ENCODE measurements at regions not wholly inside any gene's neighbourhood (a gene's known extent, or its start where the extent isn't known, plus 50 kb on each side); places are given as distances from the start of the nearest gene placed in this dataset.

DNA sequence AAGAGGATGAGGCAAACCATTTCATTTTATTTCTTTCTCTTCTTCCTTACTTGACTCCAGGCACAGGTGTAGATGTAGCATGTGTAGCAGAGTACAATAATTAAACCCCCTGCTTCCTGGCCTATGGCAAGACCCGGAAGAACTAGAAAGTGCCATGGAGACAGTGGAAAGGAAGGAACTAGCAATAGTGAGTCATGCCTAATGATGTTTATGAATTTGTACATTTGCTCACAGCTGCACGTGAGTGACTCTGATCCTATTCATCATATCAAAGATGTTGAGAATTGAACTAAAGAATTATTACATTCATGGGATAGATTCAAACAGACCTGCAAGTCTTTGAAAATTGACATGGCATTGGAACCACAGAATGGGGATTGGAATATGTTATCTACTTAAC lies 2233.9 kb upstream of the TENM3 start:
- Histone ChIP-seq H3K9me3 (ENCODE audit: control insufficient read depth, low read depth, low read length) (no peaks in the 10 kb centered on the region), H3K4me1 (ENCODE audit: control insufficient read depth, insufficient read depth, low read length) (no peaks in the 10 kb centered on the region), H3K4me3 (ENCODE audit: low read length) (no peak overlapping the region), H3K36me3 (ENCODE audit: control insufficient read depth, insufficient read depth, low read length) (no peaks in the 10 kb centered on the region), H3K27ac (ENCODE audit: low read length) (no peak overlapping the region), H3K27me3 (ENCODE audit: control insufficient read depth, insufficient read depth, low read length) (no peaks in the 10 kb centered on the region)
- WGBS (ENCODE audit: insufficient coverage, low lambda C conversion rate) = no CpG with 5 or more reads among the region's 2 CpGs
- DNase-seq = no peak

DNA sequence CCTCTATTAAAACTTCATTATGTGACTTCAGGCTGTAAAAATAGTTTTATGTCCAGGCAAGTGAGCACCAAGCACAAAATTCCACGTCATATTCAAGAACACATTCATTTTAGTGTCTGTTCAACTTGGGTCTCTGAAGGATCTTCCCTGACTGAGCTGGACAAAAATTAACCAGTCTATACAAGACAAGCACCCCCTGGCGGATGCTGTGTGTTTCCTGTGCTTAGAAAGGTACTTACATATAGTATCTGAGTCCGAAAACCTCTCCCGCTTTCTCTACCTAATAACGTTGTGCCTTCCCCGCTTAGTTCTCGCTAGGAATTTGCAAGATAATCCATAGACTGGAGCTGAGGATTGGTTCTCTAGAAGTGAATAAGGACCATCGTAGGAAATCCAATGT lies 2214.5 kb upstream of the TENM3 start:
- Histone ChIP-seq H3K36me3 (ENCODE audit: control insufficient read depth, insufficient read depth, low read length) (no peaks in the 10 kb centered on the region), H3K27me3 (ENCODE audit: control insufficient read depth, insufficient read depth, low read length) (no peaks in the 10 kb centered on the region), H3K27ac (ENCODE audit: low read length) (no peak overlapping the region), H3K4me3 (ENCODE audit: low read length) (no peak overlapping the region), H3K4me1 (ENCODE audit: control insufficient read depth, insufficient read depth, low read length) (no peaks in the 10 kb centered on the region), H3K9me3 (ENCODE audit: control insufficient read depth, low read depth, low read length) (no peaks in the 10 kb centered on the region)
- WGBS (ENCODE audit: insufficient coverage, low lambda C conversion rate) = 29% methylated on average over 4 of the region's 8 CpGs
- DNase-seq = peak in 1 of 2 donors; percentile 9

DNA sequence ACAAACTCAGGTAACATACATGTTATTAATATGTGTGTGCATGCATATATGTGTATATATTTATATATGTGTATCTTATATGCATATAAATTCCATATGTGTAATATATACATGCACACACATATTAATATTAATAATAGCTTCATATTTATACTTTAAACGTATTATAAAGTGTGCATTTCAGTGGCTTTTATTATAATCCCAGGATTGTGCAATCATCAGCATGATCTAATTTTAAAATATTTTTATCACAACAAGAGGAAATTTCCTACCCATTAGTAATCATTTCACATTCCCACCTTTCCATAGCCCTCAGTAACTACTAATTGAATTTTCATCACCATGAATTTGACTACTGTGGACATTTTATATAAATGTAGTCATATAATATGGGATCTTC lies 2211.9 kb upstream of the TENM3 start:
- WGBS (ENCODE audit: insufficient coverage, low lambda C conversion rate) = no CpG with 5 or more reads among the region's 1 CpG
- H3K27me3 ChIP-seq (ENCODE audit: control insufficient read depth, insufficient read depth, low read length) = no peaks in the 10 kb centered on the region
- no peak overlapping the region for H3K4me3 ChIP-seq (ENCODE audit: low read length)
- H3K4me1 ChIP-seq (ENCODE audit: control insufficient read depth, insufficient read depth, low read length) = no peaks in the 10 kb centered on the region
- H3K36me3 ChIP-seq (ENCODE audit: control insufficient read depth, insufficient read depth, low read length) = no peaks in the 10 kb centered on the region
- DNase-seq = no peak
- no peaks in the 10 kb centered on the region for H3K9me3 ChIP-seq (ENCODE audit: control insufficient read depth, low read depth, low read length)
- H3K27ac ChIP-seq (ENCODE audit: low read length) = no peak overlapping the region

DNA sequence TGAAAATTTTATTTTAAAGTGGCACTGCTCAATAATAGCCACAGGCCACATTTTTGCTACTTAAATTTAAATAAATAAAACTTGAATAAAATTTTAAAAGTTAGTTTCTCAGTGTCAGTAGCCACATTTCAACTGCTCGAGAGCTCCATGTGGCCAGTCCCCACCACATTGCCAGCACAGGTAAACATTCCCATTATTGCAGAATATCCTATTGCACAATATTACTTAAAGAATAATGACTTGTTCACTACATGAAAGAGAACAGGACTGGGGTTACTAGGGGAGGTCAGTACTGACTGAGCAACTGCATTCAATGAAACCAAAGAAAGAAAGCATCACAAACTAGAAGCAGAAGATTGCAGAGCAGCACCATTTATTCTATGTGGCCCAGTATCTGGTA lies 2201.6 kb upstream of the TENM3 start:
- Histone ChIP-seq H3K27ac (ENCODE audit: low read length) (no peak overlapping the region), H3K27me3 (ENCODE audit: control insufficient read depth, insufficient read depth, low read length) (no peaks in the 10 kb centered on the region), H3K9me3 (ENCODE audit: control insufficient read depth, low read depth, low read length) (no peaks in the 10 kb centered on the region), H3K4me1 (ENCODE audit: control insufficient read depth, insufficient read depth, low read length) (no peaks in the 10 kb centered on the region), H3K36me3 (ENCODE audit: control insufficient read depth, insufficient read depth, low read length) (no peaks in the 10 kb centered on the region), H3K4me3 (ENCODE audit: low read length) (no peak overlapping the region)
- no peak for DNase-seq
- no CpG with 5 or more reads among the region's 1 CpG for WGBS (ENCODE audit: insufficient coverage, low lambda C conversion rate)

DNA sequence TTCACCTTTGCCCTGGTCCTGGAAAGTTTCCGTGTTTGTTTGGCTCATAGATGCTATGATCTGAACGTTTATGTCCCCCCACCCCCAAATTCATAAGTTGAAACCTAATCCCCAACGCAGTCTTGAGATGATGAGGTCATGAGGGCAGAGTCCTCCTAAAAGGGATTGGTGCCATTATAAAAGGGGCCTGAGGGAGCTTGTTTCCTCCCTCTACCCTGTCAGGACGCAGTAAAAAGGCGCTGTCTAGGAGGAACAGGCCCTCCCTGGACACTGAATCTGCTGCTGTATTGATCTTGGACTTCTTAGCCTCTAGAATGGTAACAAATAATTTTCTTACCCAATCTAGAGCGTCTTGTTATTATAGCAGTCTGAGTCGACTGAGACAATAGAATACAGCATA lies 2190.6 kb upstream of the TENM3 start:
- Histone ChIP-seq H3K27me3 (ENCODE audit: control insufficient read depth, insufficient read depth, low read length) (peaks cover 14% of the 10 kb centered on the region), H3K4me3 (ENCODE audit: low read length) (no peak overlapping the region), H3K4me1 (ENCODE audit: control insufficient read depth, insufficient read depth, low read length) (no peaks in the 10 kb centered on the region), H3K36me3 (ENCODE audit: control insufficient read depth, insufficient read depth, low read length) (no peaks in the 10 kb centered on the region), H3K27ac (ENCODE audit: low read length) (no peak overlapping the region), H3K9me3 (ENCODE audit: control insufficient read depth, low read depth, low read length) (no peaks in the 10 kb centered on the region)
- DNase-seq = peak in 1 of 2 donors; percentile 42
- 50% methylated on average over 1 of the region's 7 CpGs for WGBS (ENCODE audit: insufficient coverage, low lambda C conversion rate)

DNA sequence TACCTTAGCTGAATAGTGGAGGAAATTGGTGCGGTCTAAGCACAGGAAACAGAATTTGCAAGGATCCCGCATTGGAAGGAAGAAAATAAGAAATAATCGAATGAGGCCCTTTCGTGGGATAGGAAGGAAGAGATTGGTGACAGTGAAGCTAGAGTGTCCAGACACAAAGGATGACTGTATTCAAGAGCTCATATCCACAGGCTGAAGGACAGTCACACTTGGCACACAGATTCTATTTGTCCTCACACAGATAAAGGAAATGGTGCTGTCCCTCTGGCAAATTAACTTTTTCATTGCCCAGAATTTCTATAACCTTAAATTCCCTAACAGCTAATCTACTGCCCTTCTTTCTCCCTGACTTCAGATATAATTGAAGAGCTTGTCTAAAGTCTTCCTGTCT lies 2188.9 kb upstream of the TENM3 start:
- Histone ChIP-seq H3K9me3 (ENCODE audit: control insufficient read depth, low read depth, low read length) (peaks cover 5% of the 10 kb centered on the region), H3K27me3 (ENCODE audit: control insufficient read depth, insufficient read depth, low read length) (peaks cover 23% of the 10 kb centered on the region), H3K36me3 (ENCODE audit: control insufficient read depth, insufficient read depth, low read length) (no peaks in the 10 kb centered on the region), H3K27ac (ENCODE audit: low read length) (no peak overlapping the region), H3K4me1 (ENCODE audit: control insufficient read depth, insufficient read depth, low read length) (peaks cover 2% of the 10 kb centered on the region), H3K4me3 (ENCODE audit: low read length) (no peak overlapping the region)
- no peak for DNase-seq
- 93% methylated on average over 3 of the region's 4 CpGs for whole genome bisulfite sequencing (ENCODE audit: insufficient coverage, low lambda C conversion rate)

DNA sequence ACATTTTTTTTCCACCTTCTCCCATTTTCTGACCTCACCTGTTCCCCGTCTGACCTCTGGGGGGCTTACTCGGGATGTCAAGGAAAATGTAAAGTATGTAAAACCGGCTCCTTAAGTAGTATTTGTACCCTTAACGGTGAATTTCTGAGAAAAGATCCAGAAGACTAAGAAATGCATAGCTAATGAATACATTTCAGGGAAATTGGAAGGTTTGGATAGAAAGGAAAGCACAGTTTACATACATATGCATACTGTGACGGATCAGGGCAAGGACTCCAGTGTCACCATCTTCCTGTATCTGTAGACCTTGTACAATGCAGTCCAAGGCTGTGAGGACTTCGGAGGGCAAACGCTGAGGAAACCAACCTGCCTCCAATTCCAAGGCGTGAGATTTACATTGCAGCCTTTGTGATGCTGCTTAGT lies 2185.9 kb upstream of the TENM3 start:
- H3K27me3 ChIP-seq (ENCODE audit: control insufficient read depth, insufficient read depth, low read length) = peaks cover 37% of the 10 kb centered on the region
- WGBS (ENCODE audit: insufficient coverage, low lambda C conversion rate) = 0% methylated on average over 4 of the region's 8 CpGs

DNA sequence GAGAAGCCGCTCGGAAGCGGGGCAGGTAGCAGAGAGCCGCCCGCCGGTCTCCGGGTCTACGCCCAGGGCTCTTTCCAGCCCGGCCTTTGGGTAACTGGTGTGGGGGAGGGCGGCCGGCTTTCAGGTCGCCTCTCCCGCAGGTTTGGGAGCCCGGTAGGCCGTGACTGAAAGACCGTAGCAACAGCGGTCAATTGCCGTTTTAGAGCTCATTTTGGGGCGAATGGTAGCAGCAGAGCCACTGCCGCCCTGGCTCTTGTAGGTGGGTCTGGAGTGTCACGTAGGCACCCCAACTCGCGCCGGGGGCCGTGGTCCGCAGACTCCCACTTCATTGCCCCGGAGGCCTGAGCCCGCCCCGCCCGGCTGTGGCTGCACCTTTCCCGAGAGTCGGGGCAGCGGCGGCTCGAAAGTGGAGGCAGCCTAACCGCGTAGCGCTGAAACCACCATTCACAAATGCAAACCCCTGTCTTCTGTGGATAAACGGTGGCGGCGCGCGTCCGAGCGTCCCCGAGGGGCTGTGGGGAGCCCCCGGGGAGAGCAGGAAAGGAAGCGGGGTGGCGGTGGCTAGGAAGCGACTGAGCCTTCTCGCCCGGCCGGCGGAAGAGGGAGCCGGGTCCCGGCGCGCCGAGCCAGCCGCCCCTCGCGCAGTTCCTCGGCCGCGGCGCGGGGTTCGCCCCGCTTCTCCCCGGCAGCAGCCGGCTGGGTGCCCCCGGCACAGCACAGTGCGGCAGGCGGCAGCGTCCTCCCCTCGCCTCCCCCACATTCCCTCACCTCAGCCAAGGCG lies 2185.1 kb upstream of the TENM3 start:
- WGBS (ENCODE audit: insufficient coverage, low lambda C conversion rate) = no CpG with 5 or more reads among the region's 77 CpGs
- H3K36me3 ChIP-seq (ENCODE audit: control insufficient read depth, insufficient read depth, low read length) = no peaks in the 10 kb centered on the region
- peaks cover 37% of the 10 kb centered on the region for H3K27me3 ChIP-seq (ENCODE audit: control insufficient read depth, insufficient read depth, low read length)
- peaks cover 5% of the 10 kb centered on the region for H3K9me3 ChIP-seq (ENCODE audit: control insufficient read depth, low read depth, low read length)
- H3K27ac ChIP-seq (ENCODE audit: low read length) = no peak overlapping the region
- peak overlapping the region; percentile 55 for H3K4me3 ChIP-seq (ENCODE audit: low read length)
- DNase-seq = peak in 1 of 2 donors; percentile 32
- H3K4me1 ChIP-seq (ENCODE audit: control insufficient read depth, insufficient read depth, low read length) = peaks cover 3% of the 10 kb centered on the region

More for the DNA sequence above, 2185.9 kb upstream of the TENM3 start:
- Histone ChIP-seq H3K4me3 (ENCODE audit: low read length) (peak overlapping the region; percentile 55), H3K9me3 (ENCODE audit: control insufficient read depth, low read depth, low read length) (peaks cover 5% of the 10 kb centered on the region), H3K4me1 (ENCODE audit: control insufficient read depth, insufficient read depth, low read length) (peaks cover 3% of the 10 kb centered on the region), H3K36me3 (ENCODE audit: control insufficient read depth, insufficient read depth, low read length) (no peaks in the 10 kb centered on the region), H3K27ac (ENCODE audit: low read length) (no peak overlapping the region)
- DNase-seq = peak in 1 of 2 donors; percentile 24

DNA sequence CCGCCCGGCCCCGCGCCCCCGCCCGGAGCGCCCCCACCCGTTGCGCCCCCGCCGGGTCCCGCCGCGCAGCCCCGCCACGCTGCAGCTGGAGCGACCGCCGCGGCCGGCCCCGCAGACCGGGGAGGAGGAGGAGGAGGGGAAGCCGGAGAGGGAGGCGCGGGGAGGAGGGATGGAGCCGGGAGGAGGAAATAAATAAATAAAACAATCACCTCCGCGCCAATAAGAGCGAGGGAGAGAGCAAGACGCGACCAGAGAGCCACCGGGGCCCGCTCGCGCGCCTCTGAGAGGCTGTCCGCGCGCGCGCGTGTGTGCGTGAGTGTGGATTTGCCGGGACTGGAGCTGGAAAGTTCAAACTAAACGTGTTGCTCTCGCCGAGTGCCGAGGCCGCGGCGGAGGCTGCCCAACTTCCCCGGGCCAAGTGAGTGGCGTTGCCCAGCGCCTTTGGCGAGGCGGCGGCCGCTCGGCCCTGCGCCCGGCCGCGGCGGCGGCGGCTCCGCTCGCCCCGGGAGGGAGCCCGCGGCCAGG lies 2184.4 kb upstream of the TENM3 start:
- H3K27ac ChIP-seq (ENCODE audit: low read length) = no peak overlapping the region
- no peaks in the 10 kb centered on the region for H3K36me3 ChIP-seq (ENCODE audit: control insufficient read depth, insufficient read depth, low read length)
- H3K9me3 ChIP-seq (ENCODE audit: control insufficient read depth, low read depth, low read length) = peaks cover 5% of the 10 kb centered on the region
- peaks cover 3% of the 10 kb centered on the region for H3K4me1 ChIP-seq (ENCODE audit: control insufficient read depth, insufficient read depth, low read length)
- H3K27me3 ChIP-seq (ENCODE audit: control insufficient read depth, insufficient read depth, low read length) = peaks cover 37% of the 10 kb centered on the region
- H3K4me3 ChIP-seq (ENCODE audit: low read length) = peak overlapping the region; percentile 51
- peak; percentile 16 to 57 for DNase-seq
- no CpG with 5 or more reads among the region's 72 CpGs for WGBS (ENCODE audit: insufficient coverage, low lambda C conversion rate)

DNA sequence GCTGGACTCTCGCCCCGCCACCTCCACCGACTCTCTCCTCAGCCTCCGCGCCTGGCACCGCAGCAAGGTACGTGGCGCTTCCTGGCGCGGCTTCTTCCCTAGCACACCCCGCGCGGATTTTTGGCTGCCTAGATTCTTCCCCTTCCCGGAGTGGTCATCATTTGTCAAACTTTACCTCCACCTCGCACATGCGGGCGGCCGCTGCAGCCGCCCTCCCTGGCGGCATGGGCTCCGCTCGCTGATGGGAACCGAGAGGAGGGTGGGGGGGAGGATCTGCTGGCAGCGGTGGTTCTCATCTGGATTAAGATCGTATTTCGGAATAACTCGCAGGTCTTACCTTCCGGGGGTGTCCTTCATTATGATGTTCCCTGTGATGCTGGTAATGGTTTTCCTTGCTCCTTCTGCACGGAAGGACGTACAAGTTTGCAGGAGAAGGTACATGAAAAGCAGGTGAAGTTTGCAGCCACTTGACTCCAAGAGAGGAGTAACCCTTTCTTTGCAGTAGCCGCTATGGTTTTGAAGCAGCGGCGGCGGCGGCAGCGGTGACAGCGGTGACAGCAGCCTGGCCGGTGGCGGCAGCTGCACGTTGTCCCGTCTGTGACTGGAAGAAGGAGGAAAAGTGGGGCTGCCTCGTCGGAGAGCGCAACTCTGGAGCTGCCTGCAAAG lies 2183.9 kb upstream of the TENM3 start:
- peaks cover 37% of the 10 kb centered on the region for H3K27me3 ChIP-seq (ENCODE audit: control insufficient read depth, insufficient read depth, low read length)
- H3K27ac ChIP-seq (ENCODE audit: low read length) = no peak overlapping the region
- H3K9me3 ChIP-seq (ENCODE audit: control insufficient read depth, low read depth, low read length) = peaks cover 5% of the 10 kb centered on the region
- no CpG with 5 or more reads among the region's 44 CpGs for WGBS (ENCODE audit: insufficient coverage, low lambda C conversion rate)
- DNase-seq = peak in 1 of 2 donors; percentile 35
- H3K36me3 ChIP-seq (ENCODE audit: control insufficient read depth, insufficient read depth, low read length) = no peaks in the 10 kb centered on the region
- peaks cover 3% of the 10 kb centered on the region for H3K4me1 ChIP-seq (ENCODE audit: control insufficient read depth, insufficient read depth, low read length)
- H3K4me3 ChIP-seq (ENCODE audit: low read length) = peak overlapping the region; percentile 51
